Ovary (tissue), 3 donors: ENCODE measurements at regions not wholly inside any gene's neighbourhood (a gene's known extent, or its start where the extent isn't known, plus 50 kb on each side); places are given as distances from the start of the nearest gene placed in this dataset.

ENCODE experiments used
- CTCF ChIP-seq, 3 donors: fragments of 450-650 bp in 2 of 3; fragments of 200-600 bp in 1 of 3; IDR thresholded peaks; one replicate each; pipeline versions ENCODE4 v1.5.1 to v1.8.0; 2016 to 2022; ENCODE audit warnings: antibody characterized with exemption in 3 of 3, mild to moderate bottlenecking in 1 of 3
- POLR2A ChIP-seq: fragments of 450-650 bp; IDR thresholded peaks from one replicate; pipeline ENCODE4 v1.6.1; 2017; ENCODE audit warnings: antibody characterized with exemption, mild to moderate bottlenecking, moderate library complexity
- donor health status: DM: no; HTN: no; CAD: no.

- TF ChIP-seq CTCF (IDR thresholded peaks at IDR 0.05) = no peak
- TF ChIP-seq POLR2A = no peak
These were observed 466.9 kb downstream of the FUT8 start for GRCh38 chr14:65879248-65880009.
